ENCODE measurements at regions not wholly inside any gene's neighbourhood (a gene's known extent, or its start where the extent isn't known, plus 50 kb on each side); places are given as distances from the start of the nearest gene placed in this dataset.

DNA sequence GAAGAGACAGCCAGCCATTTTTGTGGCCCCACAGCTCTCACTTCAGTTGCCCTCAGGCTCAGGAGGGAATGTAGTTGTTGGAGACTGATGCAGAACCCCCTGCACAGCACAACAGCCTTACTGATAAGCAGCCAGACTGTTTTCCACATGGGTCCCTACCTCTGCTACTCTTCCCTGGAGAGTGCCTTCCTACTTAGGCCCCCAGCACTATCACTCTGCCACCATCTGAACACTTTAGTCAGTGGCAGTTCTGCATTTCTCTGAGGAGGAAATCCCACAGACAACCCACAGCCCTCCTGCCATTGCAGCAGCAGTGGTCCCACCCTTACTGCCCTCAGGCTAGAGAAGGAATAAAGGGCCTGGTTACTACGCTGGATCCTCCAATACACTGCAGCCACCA, 61.8 kb upstream of the PTPRD start:
- H3K79me2 ChIP-seq (ENCODE audit: control insufficient read depth, insufficient read depth, low read length) = no peaks in the 10 kb centered on the region
- CTCF ChIA-PET = no interaction called here
- H3K4me3 ChIP-seq (replicated peaks in 1 of 3; ENCODE audit: insufficient read depth in 1 of 3, low read depth in 1 of 3, low read length in 3 of 3) = no peak overlapping the region
- FAIRE-seq (no peak), DNase-seq (ENCODE audit: low read depth, low spot score) (no peak)
- H3K9ac ChIP-seq (replicated peaks; ENCODE audit: extremely low read depth, insufficient read depth, low read length) = no peak overlapping the region
- intact Hi-C loops (cut with micrococcal nuclease) (no loop called here), dilution Hi-C loops (cut with MboI; ENCODE audit: extremely low pct_ligation_motif_present, low sequenced_read_pairs) (no loop called here)
- no peaks in the 10 kb centered on the region for H3K4me1 ChIP-seq (ENCODE audit: control insufficient read depth, extremely low read depth, insufficient read depth, low read length)
- TF ChIP-seq POLR2AphosphoS5 (IDR thresholded peaks at IDR 0.05; ENCODE audit: insufficient read depth, low read depth, low read length) = no peak
- no peak for TF ChIP-seq EZH2 (IDR thresholded peaks at IDR 0.05; ENCODE audit: borderline replicate concordance, low read depth, low read length, severe bottlenecking)
- no peak for TF ChIP-seq MYC (IDR thresholded peaks at IDR 0.05; ENCODE audit: low read depth, low read length)
- TF ChIP-seq, protein P1, sequence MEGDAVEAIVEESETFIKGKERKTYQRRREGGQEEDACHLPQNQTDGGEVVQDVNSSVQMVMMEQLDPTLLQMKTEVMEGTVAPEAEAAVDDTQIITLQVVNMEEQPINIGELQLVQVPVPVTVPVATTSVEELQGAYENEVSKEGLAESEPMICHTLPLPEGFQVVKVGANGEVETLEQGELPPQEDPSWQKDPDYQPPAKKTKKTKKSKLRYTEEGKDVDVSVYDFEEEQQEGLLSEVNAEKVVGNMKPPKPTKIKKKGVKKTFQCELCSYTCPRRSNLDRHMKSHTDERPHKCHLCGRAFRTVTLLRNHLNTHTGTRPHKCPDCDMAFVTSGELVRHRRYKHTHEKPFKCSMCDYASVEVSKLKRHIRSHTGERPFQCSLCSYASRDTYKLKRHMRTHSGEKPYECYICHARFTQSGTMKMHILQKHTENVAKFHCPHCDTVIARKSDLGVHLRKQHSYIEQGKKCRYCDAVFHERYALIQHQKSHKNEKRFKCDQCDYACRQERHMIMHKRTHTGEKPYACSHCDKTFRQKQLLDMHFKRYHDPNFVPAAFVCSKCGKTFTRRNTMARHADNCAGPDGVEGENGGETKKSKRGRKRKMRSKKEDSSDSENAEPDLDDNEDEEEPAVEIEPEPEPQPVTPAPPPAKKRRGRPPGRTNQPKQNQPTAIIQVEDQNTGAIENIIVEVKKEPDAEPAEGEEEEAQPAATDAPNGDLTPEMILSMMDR (IDR thresholded peaks at IDR 0.05; ENCODE audit: extremely low read depth in 1 of 2, insufficient read depth in 1 of 2, low read depth in 1 of 2, low read length in 2 of 2) = no peak
- TF ChIP-seq FOS (IDR thresholded peaks at IDR 0.05; ENCODE audit: borderline replicate concordance, insufficient read depth, low read length) = no peak
- no peak for TF ChIP-seq JUN (IDR thresholded peaks at IDR 0.05; ENCODE audit: borderline replicate concordance, insufficient read depth, insufficient read length, low read depth)
- TF ChIP-seq GATA2 (IDR thresholded peaks at IDR 0.05; ENCODE audit: insufficient read depth, insufficient read length, low read depth, low read length) = no peak
- TF ChIP-seq, protein P2, sequence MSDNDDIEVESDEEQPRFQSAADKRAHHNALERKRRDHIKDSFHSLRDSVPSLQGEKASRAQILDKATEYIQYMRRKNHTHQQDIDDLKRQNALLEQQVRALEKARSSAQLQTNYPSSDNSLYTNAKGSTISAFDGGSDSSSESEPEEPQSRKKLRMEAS (IDR thresholded peaks at IDR 0.05; ENCODE audit: insufficient read depth, insufficient read length) = no peak
- TF ChIP-seq POLR2A (IDR thresholded peaks at IDR 0.05; ENCODE audit: low read depth, low read length) = no peak
- no peaks in the 10 kb centered on the region for H3K36me3 ChIP-seq (ENCODE audit: control insufficient read depth in 2 of 2, extremely low read depth in 1 of 2, insufficient read depth in 2 of 2, low read length in 2 of 2)
- no TSS peak for BruUV-seq (replicated peaks)
- no peaks in the 10 kb centered on the region for H3K27me3 ChIP-seq (ENCODE audit: control insufficient read depth in 2 of 2, insufficient read depth in 2 of 2, low read length in 2 of 2)
- H3K9me1 ChIP-seq (replicated peaks; ENCODE audit: control insufficient read depth, extremely low read depth, insufficient read depth, low read length) = no peaks in the 10 kb centered on the region
- no peaks in the 10 kb centered on the region for H4K20me1 ChIP-seq (replicated peaks; ENCODE audit: control insufficient read depth, extremely low read depth, insufficient read depth, low read length)
- POLR2A ChIA-PET = no interaction called here
- no peak overlapping the region for H3K27ac ChIP-seq (ENCODE audit: insufficient read depth, low read depth, low read length)
- peaks cover 3% of the 10 kb centered on the region for H3K9me3 ChIP-seq (replicated peaks; ENCODE audit: control insufficient read depth, insufficient read depth, low read length)
- H2AFZ ChIP-seq (ENCODE audit: low read depth, low read length) = no peak overlapping the region
- H3K4me2 ChIP-seq (ENCODE audit: insufficient read depth, low read length) = no peak overlapping the region
